ENCODE measurements at regions not wholly inside any gene's neighbourhood (a gene's known extent, or its start where the extent isn't known, plus 50 kb on each side); places are given as distances from the start of the nearest gene placed in this dataset.

- TF ChIP-seq, protein P1, sequence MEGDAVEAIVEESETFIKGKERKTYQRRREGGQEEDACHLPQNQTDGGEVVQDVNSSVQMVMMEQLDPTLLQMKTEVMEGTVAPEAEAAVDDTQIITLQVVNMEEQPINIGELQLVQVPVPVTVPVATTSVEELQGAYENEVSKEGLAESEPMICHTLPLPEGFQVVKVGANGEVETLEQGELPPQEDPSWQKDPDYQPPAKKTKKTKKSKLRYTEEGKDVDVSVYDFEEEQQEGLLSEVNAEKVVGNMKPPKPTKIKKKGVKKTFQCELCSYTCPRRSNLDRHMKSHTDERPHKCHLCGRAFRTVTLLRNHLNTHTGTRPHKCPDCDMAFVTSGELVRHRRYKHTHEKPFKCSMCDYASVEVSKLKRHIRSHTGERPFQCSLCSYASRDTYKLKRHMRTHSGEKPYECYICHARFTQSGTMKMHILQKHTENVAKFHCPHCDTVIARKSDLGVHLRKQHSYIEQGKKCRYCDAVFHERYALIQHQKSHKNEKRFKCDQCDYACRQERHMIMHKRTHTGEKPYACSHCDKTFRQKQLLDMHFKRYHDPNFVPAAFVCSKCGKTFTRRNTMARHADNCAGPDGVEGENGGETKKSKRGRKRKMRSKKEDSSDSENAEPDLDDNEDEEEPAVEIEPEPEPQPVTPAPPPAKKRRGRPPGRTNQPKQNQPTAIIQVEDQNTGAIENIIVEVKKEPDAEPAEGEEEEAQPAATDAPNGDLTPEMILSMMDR (IDR thresholded peaks at IDR 0.05), result no peak
- TF ChIP-seq POLR2A (IDR thresholded peaks at IDR 0.05) (no peak), POLR2AphosphoS5 (IDR thresholded peaks at IDR 0.05) (no peak)
These were observed 51.1 kb upstream of the CTNND2 start for GRCh38 chr5:11955331-11955730.

Measured in breast epithelium (tissue), 3 donors.